HG03521 (cell line): ENCODE measurements at regions not wholly inside any gene's neighbourhood (a gene's known extent, or its start where the extent isn't known, plus 50 kb on each side); places are given as distances from the start of the nearest gene placed in this dataset.

ENCODE experiments used
- ATAC-seq: cut with Tn5 transposase; IDR thresholded peaks from one replicate; pipeline ENCODE4 v1.9.1; 2021; ENCODE audit warnings: mild to moderate bottlenecking, moderate library complexity; ENCODE audit not compliant: unreplicated experiment

- ATAC-seq, result no peak
Observed at GRCh38 chr15:96014939-96015338, 315.6 kb upstream of the NR2F2 start.

GRCh38 chr15:96019114-96019513, 311.4 kb upstream of the NR2F2 start:
- ATAC-seq, result no peak

- no peak for ATAC-seq
Observed at GRCh38 chr15:96020133-96020532, 310.4 kb upstream of the NR2F2 start.

- ATAC-seq, result no peak
Observed at GRCh38 chr15:96020797-96021196, 309.7 kb upstream of the NR2F2 start.

GRCh38 chr15:96023081-96023480, 307.4 kb upstream of the NR2F2 start:
- ATAC-seq, result no peak

GRCh38 chr15:96027501-96027900, 303.0 kb upstream of the NR2F2 start:
- no peak for ATAC-seq

- ATAC-seq, result no peak
Observed at GRCh38 chr15:96028620-96029019, 301.9 kb upstream of the NR2F2 start.

GRCh38 chr15:96029172-96029571, 301.3 kb upstream of the NR2F2 start:
- no peak for ATAC-seq

- ATAC-seq, result no peak
Observed at GRCh38 chr15:96031426-96032110, 298.9 kb upstream of the NR2F2 start.

GRCh38 chr15:96035091-96035490, 295.4 kb upstream of the NR2F2 start:
- ATAC-seq, result no peak

- no peak for ATAC-seq
Observed at GRCh38 chr15:96035635-96036034, 294.9 kb upstream of the NR2F2 start.

GRCh38 chr15:96037584-96037983, 292.9 kb upstream of the NR2F2 start:
- ATAC-seq, result no peak

GRCh38 chr15:96038131-96038530, 292.4 kb upstream of the NR2F2 start:
- no peak for ATAC-seq

- ATAC-seq, result no peak
Observed at GRCh38 chr15:96038650-96039049, 291.9 kb upstream of the NR2F2 start.

- no peak for ATAC-seq
Observed at GRCh38 chr15:96041982-96042733, 288.3 kb upstream of the NR2F2 start.

- ATAC-seq, result peak; percentile 77
Observed at GRCh38 chr15:96042734-96043224, 287.7 kb upstream of the NR2F2 start.

- ATAC-seq, result no peak
Observed at GRCh38 chr15:96043591-96044171, 286.8 kb upstream of the NR2F2 start.

- no peak for ATAC-seq
Observed at GRCh38 chr15:96046620-96047240, 283.8 kb upstream of the NR2F2 start.

- no peak for ATAC-seq
Observed at GRCh38 chr15:96047255-96047931, 283.1 kb upstream of the NR2F2 start.

GRCh38 chr15:96049323-96049722, 281.2 kb upstream of the NR2F2 start:
- no peak for ATAC-seq

- no peak for ATAC-seq
Observed at GRCh38 chr15:96049766-96050165, 280.7 kb upstream of the NR2F2 start.
